GM21825 (cell line): ENCODE measurements at regions not wholly inside any gene's neighbourhood (a gene's known extent, or its start where the extent isn't known, plus 50 kb on each side); places are given as distances from the start of the nearest gene placed in this dataset.
"Not testable (repeated sequence)": the region's sequence is repeated elsewhere in the genome, so short reads cannot be mapped to it uniquely, and the experiment has no call there.

Experiments used
- ATAC-seq: cut with Tn5 transposase; IDR thresholded peaks from one replicate; pipeline ENCODE4 v1.9.1; 2021; ENCODE audit warnings: mild to moderate bottlenecking, moderate library complexity; ENCODE audit not compliant: unreplicated experiment

- ATAC-seq: no peak
Observed at GRCh38 chr14:39562175-39562574, 129.9 kb upstream of the FBXO33 start.

DNA sequence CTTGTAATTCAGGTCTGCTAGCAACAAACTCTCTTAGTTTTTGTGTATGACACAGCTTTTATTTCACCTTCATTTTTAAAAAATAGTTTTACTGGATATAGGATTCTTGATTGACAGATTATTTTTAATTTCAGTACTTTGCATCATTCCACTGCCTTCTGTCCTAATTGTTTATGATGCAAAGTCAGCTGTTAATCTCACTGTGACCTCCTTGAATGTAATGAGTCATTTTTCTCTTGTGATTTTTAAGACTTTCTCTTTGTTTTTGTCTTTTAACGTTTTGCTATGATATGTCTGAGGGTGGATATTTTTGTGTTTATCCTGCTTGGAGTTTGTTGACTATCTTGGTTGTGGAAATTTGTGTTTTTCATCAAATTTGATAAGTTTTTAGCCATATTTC is 126.3 kb upstream of the FBXO33 start:
- no peak for ATAC-seq

GRCh38 chr14:39555749-39556148 is 123.5 kb upstream of the FBXO33 start:
- ATAC-seq: no peak

DNA sequence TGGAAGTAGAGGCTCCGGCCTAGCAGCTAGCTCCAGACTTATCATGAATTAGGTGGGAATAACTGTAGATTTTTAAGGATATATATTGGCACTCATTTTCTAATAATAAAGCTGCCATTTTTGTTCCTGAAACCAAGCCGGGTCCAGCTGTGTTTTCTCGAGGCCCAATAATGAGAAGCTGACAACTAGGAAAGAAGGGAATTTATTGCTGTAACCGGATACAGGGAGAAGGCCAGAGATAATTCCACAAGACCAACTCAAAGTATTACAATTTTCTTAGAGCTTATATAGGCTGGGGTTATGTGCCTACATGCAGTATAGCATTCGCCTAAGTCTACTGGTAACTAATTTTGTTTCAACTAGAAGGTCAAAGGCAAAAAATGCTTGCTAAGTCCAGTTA is 122.3 kb upstream of the FBXO33 start:
- ATAC-seq: no peak

DNA sequence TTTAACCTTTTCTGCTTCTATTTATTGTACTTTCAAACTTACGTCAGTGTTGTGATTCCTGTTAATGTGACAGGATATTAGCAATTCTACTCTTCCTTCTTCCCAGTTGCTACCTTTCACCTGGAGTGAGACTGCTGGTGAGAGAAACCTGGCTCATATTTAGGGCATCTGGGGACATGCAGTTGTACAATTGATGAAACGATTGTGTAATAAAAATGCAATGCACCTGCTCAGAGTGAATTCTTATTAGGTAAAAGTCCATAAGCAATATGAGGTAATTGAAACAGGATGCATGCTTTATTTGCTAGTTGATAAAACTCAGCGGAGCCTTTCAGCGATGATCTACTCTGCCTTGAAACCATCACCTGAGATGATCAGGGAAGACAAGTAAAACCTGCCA is 116.1 kb upstream of the FBXO33 start:
- no peak for ATAC-seq

GRCh38 chr14:39547845-39548244 is 115.6 kb upstream of the FBXO33 start:
- ATAC-seq: no peak

GRCh38 chr14:39505812-39506211 is 73.6 kb upstream of the FBXO33 start:
- ATAC-seq: no peak

DNA sequence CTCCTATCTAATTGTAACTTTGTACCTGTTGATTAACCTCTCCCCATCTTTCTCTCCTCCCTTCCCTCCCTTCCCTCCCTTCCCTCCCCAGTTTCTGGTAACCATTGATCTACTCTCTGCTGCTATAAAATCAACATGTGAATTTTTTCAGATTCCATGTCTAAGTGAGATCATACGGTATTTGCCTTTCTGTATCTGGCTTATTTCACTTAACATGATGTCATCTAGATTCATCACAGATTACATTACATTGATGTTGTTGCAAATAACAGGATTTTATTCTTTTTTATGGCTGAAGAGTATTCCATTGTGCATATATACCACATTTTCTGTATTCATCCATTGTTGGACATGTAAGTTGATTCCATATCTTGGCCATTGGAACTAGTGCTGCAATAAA is 68.0 kb upstream of the FBXO33 start:
- ATAC-seq: no peak

DNA sequence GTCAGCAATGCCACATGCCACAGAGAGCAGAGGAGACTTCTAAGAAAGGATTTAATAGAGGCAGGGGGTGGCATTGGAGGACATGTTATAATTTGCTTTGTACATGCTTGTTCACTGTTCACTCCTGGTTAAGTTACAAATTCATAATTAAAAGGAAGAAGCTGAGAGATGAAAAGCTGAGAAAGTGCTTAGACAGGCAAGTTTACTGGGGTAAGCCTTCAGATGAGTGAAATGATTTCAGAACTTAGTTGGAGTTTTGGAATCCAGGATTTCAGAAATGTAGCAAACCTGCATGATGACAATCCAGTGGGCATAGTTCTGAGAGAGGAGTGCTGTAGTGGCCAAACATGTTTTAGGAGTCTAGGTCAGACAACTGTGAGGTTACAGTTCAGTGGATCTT is 67.3 kb upstream of the FBXO33 start:
- no peak for ATAC-seq

- ATAC-seq: not testable (repeated sequence)
Observed at GRCh38 chr14:39497677-39498076, 65.4 kb upstream of the FBXO33 start.

DNA sequence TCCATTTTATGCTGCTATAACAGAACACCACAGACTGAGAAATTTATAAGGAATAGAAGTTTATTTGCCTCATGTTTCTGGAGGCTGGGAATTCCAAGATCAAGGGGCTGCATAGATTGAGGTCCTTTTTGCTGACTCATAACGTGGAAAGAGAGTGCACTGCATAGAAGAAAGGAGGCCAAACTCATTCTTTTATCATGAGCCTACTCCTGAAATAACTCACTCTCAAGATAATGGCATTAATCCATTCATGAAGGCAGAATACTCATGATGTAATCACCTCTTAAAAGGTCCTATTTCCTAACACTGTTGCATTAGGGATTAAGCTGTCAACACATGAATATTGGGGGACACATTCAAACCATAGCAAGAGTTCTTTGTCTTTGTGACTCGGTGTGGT is 60.0 kb upstream of the FBXO33 start:
- no peak for ATAC-seq

DNA sequence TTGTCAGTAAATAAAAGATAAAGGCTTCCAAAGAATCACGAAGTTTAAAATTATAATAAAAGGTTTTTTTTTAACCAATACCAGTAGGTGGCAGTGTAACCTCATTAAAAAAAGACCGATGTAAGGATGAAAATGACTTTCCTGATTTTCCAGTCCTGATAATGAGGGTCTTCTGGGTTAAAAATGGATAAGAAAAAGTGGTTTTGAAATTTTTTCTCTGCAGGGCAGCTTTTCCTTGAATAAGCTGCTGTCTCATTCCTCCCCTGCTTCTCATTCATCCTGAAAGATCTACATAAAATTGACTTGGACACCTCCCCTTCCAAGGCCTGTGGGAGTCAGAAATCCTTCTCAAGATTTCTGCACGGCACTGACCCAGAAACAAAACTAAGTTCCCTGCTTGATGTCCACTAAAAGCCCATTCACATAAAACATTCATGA is 58.9 kb upstream of the FBXO33 start:
- no peak for ATAC-seq

DNA sequence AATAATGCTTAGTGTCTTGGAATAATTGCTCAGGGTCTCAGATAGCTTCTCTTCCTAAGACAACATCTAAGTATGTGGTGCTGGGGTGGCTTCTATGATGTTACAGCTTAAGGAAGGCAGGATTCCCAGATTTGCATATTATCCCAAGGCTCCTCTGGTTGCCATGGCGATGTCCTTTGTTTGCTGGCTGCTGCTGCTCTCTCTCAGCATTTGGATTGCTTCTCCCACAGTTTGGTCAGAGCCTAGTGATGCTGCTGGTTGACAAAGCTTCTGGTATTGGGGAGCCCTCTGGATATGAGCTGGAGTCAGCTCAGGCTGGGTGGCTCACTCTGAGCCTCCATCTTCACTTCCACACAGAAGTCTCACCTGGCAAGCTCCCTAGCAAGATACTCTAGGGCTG is 56.4 kb upstream of the FBXO33 start:
- ATAC-seq: no peak

DNA sequence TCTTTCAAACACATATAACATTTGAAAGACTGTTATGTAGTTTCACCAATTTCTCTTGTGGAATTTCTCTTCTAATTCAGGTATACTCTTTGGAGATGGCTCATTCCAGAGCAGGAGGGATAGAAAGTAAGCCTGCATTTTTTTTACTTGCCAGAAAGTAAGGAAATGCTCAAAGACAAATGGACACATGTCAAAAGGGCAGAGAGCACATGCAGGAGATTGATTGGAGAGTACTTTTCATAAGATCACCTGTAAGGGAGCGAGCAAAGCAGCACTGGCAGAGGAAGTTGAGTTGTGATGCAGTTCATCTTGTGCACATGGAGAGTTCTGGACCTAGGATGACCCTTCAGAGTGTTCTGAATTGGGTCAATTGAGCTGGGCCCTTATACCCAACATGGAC is 51.4 kb upstream of the FBXO33 start:
- no peak for ATAC-seq
